Osteocyte (in vitro differentiated cells): ENCODE measurements at regions not wholly inside any gene's neighbourhood (a gene's known extent, or its start where the extent isn't known, plus 50 kb on each side); places are given as distances from the start of the nearest gene placed in this dataset.

Source experiments
- DNase-seq: peaks from one replicate; pipeline ENCODE4 v3.0.0; 2021; ENCODE audit warnings: mixed read lengths; ENCODE audit not compliant: unreplicated experiment; ENCODE audit errors: extremely low spot score
- H3K27ac Mint-ChIP-seq: one replicate; pipeline ENCODE4 v1.8.0; 2021; ENCODE audit warnings: mild to moderate bottlenecking, mixed read lengths; ENCODE audit not compliant: unreplicated experiment
- H3K27me3 Mint-ChIP-seq: one replicate; pipeline ENCODE4 v1.8.0; 2021; ENCODE audit warnings: mixed read lengths; ENCODE audit not compliant: unreplicated experiment
- H3K36me3 Mint-ChIP-seq: one replicate; pipeline ENCODE4 v1.8.0; 2021; ENCODE audit warnings: mixed read lengths; ENCODE audit not compliant: unreplicated experiment
- H3K4me1 Mint-ChIP-seq: one replicate; pipeline ENCODE4 v1.8.0; 2021; ENCODE audit warnings: mixed read lengths; ENCODE audit not compliant: unreplicated experiment
- H3K4me3 Mint-ChIP-seq: one replicate; pipeline ENCODE4 v1.8.0; 2021; ENCODE audit warnings: mild to moderate bottlenecking, moderate library complexity, mixed read lengths; ENCODE audit not compliant: unreplicated experiment
- H3K9me3 Mint-ChIP-seq: one replicate; pipeline ENCODE4 v1.8.0; 2021; ENCODE audit warnings: mixed read lengths; ENCODE audit not compliant: unreplicated experiment
- CTCF ChIP-seq: fragments of 200-600 bp; sonication (generic); IDR thresholded peaks from 2 replicates; pipeline ENCODE4 v1.5.0; 2021; ENCODE audit warnings: antibody characterized with exemption, mild to moderate bottlenecking, moderate library complexity

- no peaks in the 10 kb centered on the region for H3K9me3 Mint-ChIP-seq
- no peak overlapping the region for H3K4me3 Mint-ChIP-seq
- no peaks in the 10 kb centered on the region for H3K27me3 Mint-ChIP-seq
- peaks cover 10% of the 10 kb centered on the region for H3K4me1 Mint-ChIP-seq
- no peak for DNase-seq
- no peak overlapping the region for H3K27ac Mint-ChIP-seq
- H3K36me3 Mint-ChIP-seq: no peaks in the 10 kb centered on the region
- TF ChIP-seq CTCF: no peak
These were observed 285.7 kb downstream of the CRPPA start for GRCh38 chr7:16135658-16136057.

GRCh38 chr7:16130111-16131110 lies 290.9 kb downstream of the CRPPA start:
- TF ChIP-seq CTCF: no peak
- DNase-seq: no peak
- Mint-ChIP-seq H3K9me3 (peaks cover 6% of the 10 kb centered on the region), H3K27me3 (no peaks in the 10 kb centered on the region), H3K4me3 (peak overlapping the region; percentile 15), H3K4me1 (peaks cover 27% of the 10 kb centered on the region), H3K36me3 (peaks cover 2% of the 10 kb centered on the region), H3K27ac (peak overlapping the region; percentile 68)

- peaks cover 2% of the 10 kb centered on the region for H3K36me3 Mint-ChIP-seq
- peaks cover 6% of the 10 kb centered on the region for H3K9me3 Mint-ChIP-seq
- peak overlapping the region; percentile 68 for H3K27ac Mint-ChIP-seq
- H3K4me3 Mint-ChIP-seq: peak overlapping the region; percentile 15
- no peak for TF ChIP-seq CTCF
- peaks cover 27% of the 10 kb centered on the region for H3K4me1 Mint-ChIP-seq
- no peak for DNase-seq
- H3K27me3 Mint-ChIP-seq: no peaks in the 10 kb centered on the region
These were observed 291.8 kb downstream of the CRPPA start for GRCh38 chr7:16129431-16130110.

GRCh38 chr7:16123117-16123770 lies 298.1 kb downstream of the CRPPA start:
- H3K36me3 Mint-ChIP-seq: peaks cover 4% of the 10 kb centered on the region
- H3K9me3 Mint-ChIP-seq: peaks cover 16% of the 10 kb centered on the region
- no peak for DNase-seq
- TF ChIP-seq CTCF: no peak
- H3K4me3 Mint-ChIP-seq: no peak overlapping the region
- H3K27me3 Mint-ChIP-seq: no peaks in the 10 kb centered on the region
- peaks cover 9% of the 10 kb centered on the region for H3K4me1 Mint-ChIP-seq
- H3K27ac Mint-ChIP-seq: no peak overlapping the region
